K562 (cell line): ENCODE measurements at regions not wholly inside any gene's neighbourhood (a gene's known extent, or its start where the extent isn't known, plus 50 kb on each side); places are given as distances from the start of the nearest gene placed in this dataset.

Source experiments
- ATAC-seq: fragments of 200-7000 bp; cut with Tn5 transposase; 3 replicates; pipeline ENCODE4 v1.9.1; 2020; ENCODE audit warnings: moderate library complexity
- BruUV-seq: library from RNA; stranded (reverse); fragments of 400-500 nt; replicated peaks from 2 replicates; lab custom pipeline; 2021; lab: Mats Ljungman, UMichigan
- CTCF ChIA-PET: fragments of 300-600 bp; formaldehyde crosslinking; extraction: SDS; loops from one replicate; lab custom pipeline; 2021; ENCODE audit warnings: low intra/inter-chr PET ratio; lab: Yijun Ruan, JAX
- POLR2A ChIA-PET: fragments of 300-600, 350-650 bp; sonication (Branson Sonifier 250); formaldehyde crosslinking; extraction: SDS; loops from one replicate; lab custom pipeline; 2021; ENCODE audit warnings: antibody characterized with exemption, inconsistent platforms; lab: Yijun Ruan, JAX
- DNase-seq, 4 experiments: peaks; one replicate each; pipeline versions ENCODE4 v3.0.0 to v3.0.0-alpha.2; 2011 to 2018; ENCODE audit warnings: low spot score in 3 of 4, mixed read lengths in 3 of 4; ENCODE audit errors: extremely low read depth in 1 of 4
- FAIRE-seq: peaks from 2 replicates; lab custom pipeline; 2011; peaks lifted over from hg19 to GRCh38; lab: Jason Lieb, UNC
- H2AFZ ChIP-seq: 2 replicates; pipeline ENCODE4 v1.6.0; 2011; ENCODE audit warnings: low read depth, low read length, control low read depth, inconsistent platforms
- H3K27ac ChIP-seq: fragments of 200-600 bp; 3 replicates; pipeline ENCODE4 v1.8.0; 2011; ENCODE audit warnings: low read depth, mild to moderate bottlenecking, control low read depth, inconsistent platforms, low read length, moderate library complexity, mixed read lengths; ENCODE audit errors: extremely low read depth
- H3K27me3 ChIP-seq, 2 experiments: fragments of 300-600 bp in 1 of 2; 2 replicates in 1 of 2; 3 replicates in 1 of 2; pipeline versions ENCODE4 v1.6.0 to v1.8.0; 2011; ENCODE audit warnings: inconsistent platforms in 2 of 2, low read length in 2 of 2, mild to moderate bottlenecking in 1 of 2, mixed read lengths in 1 of 2, moderate library complexity in 1 of 2; ENCODE audit not compliant: control insufficient read depth in 2 of 2, insufficient read depth in 2 of 2
- H3K36me3 ChIP-seq: fragments of 300-600 bp; 3 replicates; pipeline ENCODE4 v1.8.0; 2011; ENCODE audit warnings: mild to moderate bottlenecking, low read length, inconsistent platforms; ENCODE audit not compliant: control insufficient read depth, insufficient read depth
- H3K4me1 ChIP-seq, 2 experiments: fragments of 200-600 bp in 1 of 2; replicated peaks in 1 of 2; 2 replicates in 1 of 2; 3 replicates in 1 of 2; pipeline versions ENCODE4 v1.5.1 to v1.8.0; 2011; ENCODE audit warnings: inconsistent platforms in 2 of 2, low read length in 2 of 2, mild to moderate bottlenecking in 1 of 2, mixed read lengths in 1 of 2, moderate library complexity in 1 of 2; ENCODE audit not compliant: control insufficient read depth in 2 of 2, insufficient read depth in 2 of 2
- H3K4me2 ChIP-seq: 2 replicates; pipeline ENCODE4 v1.6.1; 2011; ENCODE audit warnings: low read length, control low read depth, inconsistent platforms, mixed read lengths; ENCODE audit not compliant: insufficient read depth
- H3K4me3 ChIP-seq: fragments of 200-600 bp; sonication (generic), shearing (Covaris generic); 2 replicates; pipeline ENCODE4 v1.5.1; 2016; ENCODE audit warnings: control low read depth, inconsistent platforms
- H3K79me2 ChIP-seq: fragments of 200-600 bp; 3 replicates; pipeline ENCODE4 v1.8.0; 2011; ENCODE audit warnings: low read length, inconsistent platforms; ENCODE audit not compliant: control insufficient read depth, insufficient read depth
- H3K9ac ChIP-seq, 2 experiments: 2 replicates each; pipeline versions ENCODE4 v1.6.0 to v1.6.1; 2011; ENCODE audit warnings: low read depth in 2 of 2, low read length in 2 of 2, control low read depth in 1 of 2, inconsistent platforms in 1 of 2, mild to moderate bottlenecking in 1 of 2, mixed read lengths in 1 of 2; ENCODE audit not compliant: insufficient read depth in 1 of 2
- H3K9me1 ChIP-seq: one replicate; pipeline ENCODE4 v1.6.0; 2011; ENCODE audit warnings: inconsistent platforms, mild to moderate bottlenecking, low read length, moderate library complexity; ENCODE audit not compliant: control insufficient read depth, insufficient read depth
- H3K9me3 ChIP-seq: replicated peaks from 2 replicates; pipeline ENCODE4 v1.5.1; 2011; ENCODE audit warnings: low read depth, low read length, inconsistent platforms; ENCODE audit not compliant: control insufficient read depth, insufficient read depth
- H4K20me1 ChIP-seq: replicated peaks from 2 replicates; pipeline ENCODE4 v1.6.1; 2011; ENCODE audit warnings: low read length, inconsistent platforms, mixed read lengths; ENCODE audit not compliant: control insufficient read depth, insufficient read depth
- BCOR ChIP-seq: fragments of 450-650 bp; IDR thresholded peaks from 2 replicates; pipeline ENCODE4 v1.6.1; 2016
- BRCA1 ChIP-seq, 2 experiments: fragments of 450-650 bp in 1 of 2; sonication (generic) in 1 of 2; formaldehyde crosslinking in 1 of 2; IDR thresholded peaks; 2 replicates each; pipeline versions ENCODE4 v1.5.0 to v1.6.1; 2017 to 2020; ENCODE audit warnings: mild to moderate bottlenecking in 1 of 2, missing genetic modification reagents in 1 of 2
- ETV6 ChIP-seq, 3 experiments: fragments of 150-350 bp in 1 of 3; sonication (generic) in 1 of 3; formaldehyde crosslinking in 1 of 3; IDR thresholded peaks; 2 replicates each; pipeline versions ENCODE4 v1.6.1 to v1.8.0; 2014 to 2022; ENCODE audit warnings: borderline replicate concordance in 2 of 3, low read depth in 2 of 3, antibody characterized with exemption in 1 of 3, low read length in 1 of 3, mild to moderate bottlenecking in 1 of 3, missing genetic modification reagents in 1 of 3
- HIVEP1 ChIP-seq: fragments of 250-450 bp; sonication (Bioruptor Pico); IDR thresholded peaks from 2 replicates; pipeline ENCODE4 v1.4.0; 2020; ENCODE audit warnings: mild to moderate bottlenecking
- MED1 ChIP-seq: sonication (generic); formaldehyde crosslinking; IDR thresholded peaks from 2 replicates; pipeline ENCODE4 v1.8.1; 2023; ENCODE audit warnings: missing genetic modification reagents, borderline replicate concordance
- NR1H2 ChIP-seq: sonication (generic); formaldehyde crosslinking; IDR thresholded peaks from 2 replicates; pipeline ENCODE4 v1.4.0; 2020; ENCODE audit warnings: mild to moderate bottlenecking, missing genetic modification reagents
- TRIM28 ChIP-seq: fragments of 450-650 bp; IDR thresholded peaks from 2 replicates; pipeline ENCODE4 v1.6.1; 2017
- ZFX ChIP-seq: sonication (generic); formaldehyde crosslinking; IDR thresholded peaks from 2 replicates; pipeline ENCODE4 v1.8.0; 2022; ENCODE audit warnings: mild to moderate bottlenecking, missing genetic modification reagents, moderate library complexity
- ZNF121 ChIP-seq: sonication (generic); formaldehyde crosslinking; conservative IDR thresholded peaks from 2 replicates; pipeline ENCODE4 v1.8.0; 2022; ENCODE audit warnings: missing genetic modification reagents
- ZNF76 ChIP-seq: fragments of 250-450 bp; sonication (Bioruptor Pico); IDR thresholded peaks from 2 replicates; pipeline ENCODE4 v1.4.0; 2020; ENCODE audit warnings: mild to moderate bottlenecking, moderate library complexity, borderline replicate concordance
- WGBS: fragments of 100-300 bp; shearing (Covaris generic); methylation state at CpG from one replicate; pipeline ENCODE4 v1.1.6; 2016; ENCODE audit warnings: low coverage, mixed read lengths; ENCODE audit not compliant: insufficient coverage; ENCODE audit errors: missing lambda C conversion rate; 5-methylcytosine and 5-hydroxymethylcytosine counted together
- in situ Hi-C: fragments of 300-500 bp; cut with MboI; formaldehyde crosslinking; loops from 4 replicates; pipeline ENCODE4 v1.15.0; 2018; ENCODE audit warnings: inconsistent platforms, mixed read lengths
- intact Hi-C: fragments of 100-400 bp; cut with micrococcal nuclease; formaldehyde crosslinking; loops from 2 replicates; pipeline ENCODE4 v1.14.2; 2022

- TF ChIP-seq BRCA1 (IDR thresholded peaks at IDR 0.05), result no peak
- no peak for TF ChIP-seq BRCA1 (CRISPR knock-in tag; IDR thresholded peaks at IDR 0.05)
- no peak for TF ChIP-seq MED1
- no peak for TF ChIP-seq TRIM28
- no peak for TF ChIP-seq BCOR
- no peak for TF ChIP-seq ZFX (CRISPR knock-in tag)
- TF ChIP-seq ZNF76 (CRISPR knock-in tag), result no peak
- FAIRE-seq (no peak), ATAC-seq (no peak), DNase-seq (no peak)
- Histone ChIP-seq H3K36me3 (no peaks in the 10 kb centered on the region), H2AFZ (no peak overlapping the region), H3K79me2 (no peaks in the 10 kb centered on the region), H3K9ac (no peak overlapping the region), H3K27me3 (no peaks in the 10 kb centered on the region), H3K27ac (no peak overlapping the region), H3K4me2 (no peak overlapping the region), H3K4me3 (no peak overlapping the region), H3K9me1 (no peaks in the 10 kb centered on the region), H3K4me1 (no peaks in the 10 kb centered on the region), H3K9me3 (no peaks in the 10 kb centered on the region), H4K20me1 (no peaks in the 10 kb centered on the region)
- POLR2A ChIA-PET, result no interaction called here
- in situ Hi-C loops (no loop called here), intact Hi-C loops (no loop called here)
- CTCF ChIA-PET, result no interaction called here
- BruUV-seq, result no TSS peak
- WGBS, result 0% methylated on average over 4 of the region's 5 CpGs
Measured at GRCh38 chrX:28324321-28324721, 262.9 kb upstream of the IL1RAPL1 start.

DNA sequence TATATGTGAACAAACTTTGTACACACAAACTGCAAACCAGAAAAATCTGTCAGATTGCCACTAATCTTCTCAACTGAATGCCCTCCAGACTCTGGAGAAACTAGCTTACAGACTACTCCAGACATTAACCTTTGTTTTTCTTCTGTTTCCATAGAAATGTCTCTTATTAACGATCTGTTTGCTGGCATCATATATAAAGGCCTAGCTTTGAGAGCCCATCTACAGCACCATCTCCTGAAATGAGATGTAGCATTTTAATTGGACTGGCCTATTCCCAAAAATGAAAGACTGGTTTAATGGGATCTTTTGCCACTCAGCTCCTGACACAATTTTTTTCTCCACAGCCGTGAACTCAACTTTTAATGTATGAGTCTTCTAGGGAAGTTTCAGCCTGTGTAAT, 266.0 kb upstream of the IL1RAPL1 start:
- ATAC-seq, result no peak
- TF ChIP-seq ETV6 (IDR thresholded peaks at IDR 0.05; ENCODE audit: borderline replicate concordance in 1 of 2, low read depth in 2 of 2, low read length in 1 of 2) (no peak), ETV6 (CRISPR knock-in tag; IDR thresholded peaks at IDR 0.05; ENCODE audit: borderline replicate concordance) (no peak), NR1H2 (no peak), ZNF121 (no peak), HIVEP1 (no peak)
- 0% methylated on average over 2 of the region's 2 CpGs for WGBS
- in situ Hi-C loops, result no loop called here
- no peaks in the 10 kb centered on the region for H3K36me3 ChIP-seq
- CTCF ChIA-PET, result no interaction called here
- no peaks in the 10 kb centered on the region for H4K20me1 ChIP-seq
- no peak overlapping the region for H2AFZ ChIP-seq
- no peak overlapping the region for H3K9ac ChIP-seq
- H3K27ac ChIP-seq, result no peak overlapping the region
- H3K27me3 ChIP-seq, result no peaks in the 10 kb centered on the region
- H3K4me2 ChIP-seq, result no peak overlapping the region
- FAIRE-seq, result no peak
- H3K9me3 ChIP-seq, result no peaks in the 10 kb centered on the region
- H3K9me1 ChIP-seq, result no peaks in the 10 kb centered on the region
- no peaks in the 10 kb centered on the region for H3K79me2 ChIP-seq
- H3K4me1 ChIP-seq, result no peaks in the 10 kb centered on the region
- intact Hi-C loops, result no loop called here
- BruUV-seq, result no TSS peak
- no peak for DNase-seq
- H3K4me3 ChIP-seq, result no peak overlapping the region
- POLR2A ChIA-PET, result no interaction called here
